Esophagus squamous epithelium (tissue), 5 donors: ENCODE measurements at regions not wholly inside any gene's neighbourhood (a gene's known extent, or its start where the extent isn't known, plus 50 kb on each side); places are given as distances from the start of the nearest gene placed in this dataset.

Experiments
- DNase-seq: peaks from one replicate; lab custom pipeline; 2025; lab: John Stamatoyannopoulos, UW
- H3K27ac ChIP-seq, 4 donors: fragments of 200-600 bp; sonication (generic); one replicate each; pipeline ENCODE4 v1.5.1; 2016 to 2019; ENCODE audit warnings: mild to moderate bottlenecking in 1 of 4
- H3K27me3 ChIP-seq, 4 donors: fragments of 200-600 bp; sonication (generic); 1 replicate in 3 of 4; 2 replicates in 1 of 4; pipeline versions ENCODE4 v1.5.1 to v1.6.0; 2017 to 2021; ENCODE audit warnings: antibody characterized with exemption in 1 of 4
- H3K36me3 ChIP-seq, 3 donors: fragments of 200-600 bp; sonication (generic); one replicate each; pipeline ENCODE4 v1.5.1; 2016 to 2019
- H3K4me1 ChIP-seq, 3 donors: fragments of 200-600 bp; sonication (generic); one replicate each; pipeline ENCODE4 v1.5.1; 2017 to 2019
- H3K4me3 ChIP-seq, 4 donors: fragments of 200-600 bp; sonication (generic); 1 replicate in 3 of 4; 2 replicates in 1 of 4; pipeline ENCODE4 v1.5.1; 2016 to 2019; ENCODE audit warnings: mild to moderate bottlenecking in 2 of 4, moderate library complexity in 1 of 4
- H3K9me3 ChIP-seq, 3 donors: fragments of 200-600 bp; sonication (generic); one replicate each; pipeline ENCODE4 v1.5.1; 2016 to 2019
- POLR2A ChIP-seq, 4 donors: fragments of 450-650 bp; IDR thresholded peaks; one replicate each; pipeline ENCODE4 v1.6.1; 2017; ENCODE audit warnings: antibody characterized with exemption in 4 of 4, mild to moderate bottlenecking in 4 of 4, moderate library complexity in 3 of 4
- WGBS, 2 donors: methylation state at CpG; one replicate each; pipeline ENCODE4 v1.1.5; 2018; 5-methylcytosine and 5-hydroxymethylcytosine counted together
- intact Hi-C: fragments of 100-400 bp; cut with DNase I; formaldehyde crosslinking; loops from one replicate; pipeline ENCODE4 v1.15.0; 2022
- TF ChIP-seq, protein P1 (sequence below), 6 experiments: fragments of 450-650 bp in 4 of 6; fragments of 200-600 bp in 2 of 6; sonication (generic) in 2 of 6; IDR thresholded peaks; one replicate each; pipeline ENCODE4 v1.5.1; 2016 to 2019; ENCODE audit warnings: antibody characterized with exemption in 6 of 6, mild to moderate bottlenecking in 4 of 6, moderate library complexity in 4 of 6
- donor health status: DM: yes; HTN: yes; CAD: no.

DNA sequence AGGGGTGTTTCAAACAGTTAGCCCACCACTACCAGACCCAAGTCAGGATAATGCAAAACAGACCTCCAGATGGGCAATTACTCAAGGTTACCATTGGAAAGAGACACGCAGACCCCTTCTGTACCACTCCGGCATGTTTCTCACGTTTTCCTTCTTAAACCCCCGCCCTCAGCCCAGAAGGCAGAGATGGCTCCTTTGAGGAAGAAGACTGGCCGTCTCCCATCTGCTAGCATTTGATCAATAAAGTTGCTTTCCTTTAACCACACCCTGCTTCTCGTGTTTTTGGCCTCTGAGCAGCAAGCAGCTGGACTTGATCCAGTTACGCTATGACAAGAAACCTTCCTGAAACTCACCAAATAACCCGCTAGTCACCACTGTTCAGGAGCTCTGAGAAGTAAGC, 1012.4 kb upstream of the GYPC start:
- no peaks in the 10 kb centered on the region for H3K9me3 ChIP-seq
- no peaks in the 10 kb centered on the region for H3K4me1 ChIP-seq
- no peak overlapping the region for H3K4me3 ChIP-seq
- intact Hi-C loops: no loop called here
- WGBS, 2 donors: 52 to 63% methylated on average over 8 of the region's 8 CpGs
- H3K27ac ChIP-seq: no peak overlapping the region
- no peak for DNase-seq
- TF ChIP-seq POLR2A (IDR thresholded peaks at IDR 0.05): no peak
- TF ChIP-seq, protein P1, sequence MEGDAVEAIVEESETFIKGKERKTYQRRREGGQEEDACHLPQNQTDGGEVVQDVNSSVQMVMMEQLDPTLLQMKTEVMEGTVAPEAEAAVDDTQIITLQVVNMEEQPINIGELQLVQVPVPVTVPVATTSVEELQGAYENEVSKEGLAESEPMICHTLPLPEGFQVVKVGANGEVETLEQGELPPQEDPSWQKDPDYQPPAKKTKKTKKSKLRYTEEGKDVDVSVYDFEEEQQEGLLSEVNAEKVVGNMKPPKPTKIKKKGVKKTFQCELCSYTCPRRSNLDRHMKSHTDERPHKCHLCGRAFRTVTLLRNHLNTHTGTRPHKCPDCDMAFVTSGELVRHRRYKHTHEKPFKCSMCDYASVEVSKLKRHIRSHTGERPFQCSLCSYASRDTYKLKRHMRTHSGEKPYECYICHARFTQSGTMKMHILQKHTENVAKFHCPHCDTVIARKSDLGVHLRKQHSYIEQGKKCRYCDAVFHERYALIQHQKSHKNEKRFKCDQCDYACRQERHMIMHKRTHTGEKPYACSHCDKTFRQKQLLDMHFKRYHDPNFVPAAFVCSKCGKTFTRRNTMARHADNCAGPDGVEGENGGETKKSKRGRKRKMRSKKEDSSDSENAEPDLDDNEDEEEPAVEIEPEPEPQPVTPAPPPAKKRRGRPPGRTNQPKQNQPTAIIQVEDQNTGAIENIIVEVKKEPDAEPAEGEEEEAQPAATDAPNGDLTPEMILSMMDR (IDR thresholded peaks at IDR 0.05): no peak
- no peaks in the 10 kb centered on the region for H3K27me3 ChIP-seq
- no peaks in the 10 kb centered on the region for H3K36me3 ChIP-seq

DNA sequence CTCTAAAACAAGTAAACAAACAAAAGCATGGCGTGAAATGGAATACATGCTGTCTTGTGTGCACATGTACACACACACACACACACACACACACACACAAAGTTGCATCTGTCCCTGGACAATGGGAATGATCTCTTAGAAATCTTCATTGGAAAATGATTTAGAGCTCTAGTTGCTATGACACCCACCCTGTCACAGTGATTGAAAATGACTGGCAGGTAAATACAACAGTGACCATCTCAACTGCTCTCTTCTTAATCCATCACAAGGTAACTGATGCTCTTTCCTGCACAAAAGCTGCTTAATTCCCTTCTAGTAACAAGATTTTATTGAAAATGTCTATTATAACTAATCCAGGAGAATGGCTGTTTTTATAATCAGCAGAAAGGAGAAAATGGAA, 1011.7 kb upstream of the GYPC start:
- TF ChIP-seq, protein P1 (IDR thresholded peaks at IDR 0.05): no peak
- TF ChIP-seq POLR2A (IDR thresholded peaks at IDR 0.05): no peak
- no peaks in the 10 kb centered on the region for H3K36me3 ChIP-seq
- intact Hi-C loops: no loop called here
- no peaks in the 10 kb centered on the region for H3K4me1 ChIP-seq
- no peaks in the 10 kb centered on the region for H3K9me3 ChIP-seq
- no peak for DNase-seq
- no peak overlapping the region for H3K4me3 ChIP-seq
- WGBS, 2 donors: 67 to 80% methylated on average over 1 of the region's 1 CpG
- no peaks in the 10 kb centered on the region for H3K27me3 ChIP-seq
- H3K27ac ChIP-seq: no peak overlapping the region

DNA sequence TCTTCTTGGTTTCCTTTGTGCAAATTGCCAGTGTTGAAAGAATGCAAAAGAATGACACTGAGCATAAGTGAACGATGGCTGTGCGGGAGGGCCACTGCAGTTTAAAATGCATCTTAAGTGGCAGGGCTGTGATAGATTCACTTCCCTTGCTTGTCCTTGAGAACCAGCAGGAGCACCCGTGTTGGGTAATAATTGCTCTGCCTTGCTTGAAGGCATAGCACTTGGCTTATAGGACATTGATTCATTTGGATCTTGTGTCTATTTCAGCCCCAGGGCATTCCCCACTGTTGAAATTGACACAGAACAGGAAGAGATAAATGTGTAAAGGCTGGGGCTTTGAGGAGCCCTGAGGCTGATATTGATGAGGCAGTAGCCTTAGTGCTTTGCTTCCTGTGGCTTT, 1003.7 kb upstream of the GYPC start:
- H3K9me3 ChIP-seq: no peaks in the 10 kb centered on the region
- H3K36me3 ChIP-seq: no peaks in the 10 kb centered on the region
- no peaks in the 10 kb centered on the region for H3K27me3 ChIP-seq
- no peak overlapping the region for H3K4me3 ChIP-seq
- TF ChIP-seq POLR2A (IDR thresholded peaks at IDR 0.05): no peak
- TF ChIP-seq, protein P1 (IDR thresholded peaks at IDR 0.05): no peak
- intact Hi-C loops: no loop called here
- no peak overlapping the region for H3K27ac ChIP-seq
- 62 to 65% methylated on average over 3 of the region's 3 CpGs for WGBS, 2 donors
- DNase-seq: no peak
- H3K4me1 ChIP-seq: no peaks in the 10 kb centered on the region

- TF ChIP-seq, protein P1 (IDR thresholded peaks at IDR 0.05): no peak
- no peak for TF ChIP-seq POLR2A (IDR thresholded peaks at IDR 0.05)
- 0% methylated on average over 1 of the region's 1 CpG for WGBS, 2 donors
These were observed 1001.7 kb upstream of the GYPC start for GRCh38 chr2:125654226-125654625.

GRCh38 chr2:125656190-125656589, 999.8 kb upstream of the GYPC start:
- Histone ChIP-seq H3K4me1 (no peaks in the 10 kb centered on the region), H3K27ac (no peak overlapping the region), H3K4me3 (no peak overlapping the region), H3K27me3 (no peaks in the 10 kb centered on the region), H3K9me3 (peaks cover 0 to 11% (median 0%) of the 10 kb centered on the region in 3 donors), H3K36me3 (no peaks in the 10 kb centered on the region)
- TF ChIP-seq POLR2A (IDR thresholded peaks at IDR 0.05): no peak
- TF ChIP-seq, protein P1 (IDR thresholded peaks at IDR 0.05): no peak
- 22 to 70% methylated on average over 1 of the region's 1 CpG for WGBS, 2 donors
- DNase-seq: no peak
- intact Hi-C loops: no loop called here

More at GRCh38 chr2:125654226-125654625, 1001.7 kb upstream of the GYPC start:
- Histone ChIP-seq H3K4me3 (no peak overlapping the region), H3K27ac (no peak overlapping the region), H3K27me3 (no peaks in the 10 kb centered on the region), H3K9me3 (peaks cover 0 to 7% (median 0%) of the 10 kb centered on the region in 3 donors), H3K36me3 (no peaks in the 10 kb centered on the region), H3K4me1 (no peaks in the 10 kb centered on the region)
- intact Hi-C loops: no loop called here
- no peak for DNase-seq
